ENCODE measurements at regions not wholly inside any gene's neighbourhood (a gene's known extent, or its start where the extent isn't known, plus 50 kb on each side); places are given as distances from the start of the nearest gene placed in this dataset.

- DNase-seq (ENCODE audit: low spot score), result no peak
Measured at GRCh38 chr20:24102749-24103333, 114.3 kb upstream of the GGTLC1 start.

GRCh38 chr20:24102290-24102689 is 113.7 kb upstream of the GGTLC1 start:
- no peak for DNase-seq (ENCODE audit: low spot score)

- peak; percentile 67 for DNase-seq (ENCODE audit: low spot score)
Measured at GRCh38 chr20:24100370-24101011, 111.9 kb upstream of the GGTLC1 start.

GRCh38 chr20:24098886-24099285 is 110.3 kb upstream of the GGTLC1 start:
- DNase-seq (ENCODE audit: low spot score), result no peak

- no peak for DNase-seq (ENCODE audit: low spot score)
Measured at GRCh38 chr20:24097506-24098245, 109.1 kb upstream of the GGTLC1 start.

- DNase-seq (ENCODE audit: low spot score), result no peak
Measured at GRCh38 chr20:24096864-24097450, 108.4 kb upstream of the GGTLC1 start.

GRCh38 chr20:24096264-24096663 is 107.7 kb upstream of the GGTLC1 start:
- DNase-seq (ENCODE audit: low spot score), result no peak

GRCh38 chr20:24095756-24096155 is 107.2 kb upstream of the GGTLC1 start:
- no peak for DNase-seq (ENCODE audit: low spot score)

- no peak for DNase-seq (ENCODE audit: low spot score)
Measured at GRCh38 chr20:24095303-24095702, 106.7 kb upstream of the GGTLC1 start.

GRCh38 chr20:24089576-24089975 is 101.0 kb upstream of the GGTLC1 start:
- DNase-seq (ENCODE audit: low spot score), result no peak

GRCh38 chr20:24086121-24086520 is 97.5 kb upstream of the GGTLC1 start:
- DNase-seq (ENCODE audit: low spot score), result no peak

- DNase-seq (ENCODE audit: low spot score), result no peak
Measured at GRCh38 chr20:24084281-24084680, 95.7 kb upstream of the GGTLC1 start.

GRCh38 chr20:24081077-24081476 is 92.5 kb upstream of the GGTLC1 start:
- DNase-seq (ENCODE audit: low spot score), result no peak

GRCh38 chr20:24079661-24080412 is 91.3 kb upstream of the GGTLC1 start:
- no peak for DNase-seq (ENCODE audit: low spot score)

- no peak for DNase-seq (ENCODE audit: low spot score)
Measured at GRCh38 chr20:24077145-24077544, 88.6 kb upstream of the GGTLC1 start.

- DNase-seq (ENCODE audit: low spot score), result no peak
Measured at GRCh38 chr20:24070679-24071078, 82.1 kb upstream of the GGTLC1 start.

GRCh38 chr20:24066076-24066700 is 77.6 kb upstream of the GGTLC1 start:
- peak; percentile 40 for DNase-seq (ENCODE audit: low spot score)

- DNase-seq (ENCODE audit: low spot score), result no peak
Measured at GRCh38 chr20:24064915-24065314, 76.3 kb upstream of the GGTLC1 start.

GRCh38 chr20:24064092-24064491 is 75.5 kb upstream of the GGTLC1 start:
- no peak for DNase-seq (ENCODE audit: low spot score)

- DNase-seq (ENCODE audit: low spot score), result no peak
Measured at GRCh38 chr20:24063100-24063499, 74.5 kb upstream of the GGTLC1 start.

GRCh38 chr20:24060851-24061590 is 72.4 kb upstream of the GGTLC1 start:
- DNase-seq (ENCODE audit: low spot score), result no peak

All from CD4-positive, alpha-beta T cell treated with Interleukin-6 at 100 ng/mL for 8 hours (primary cell).